NT2/D1 (cell line): ENCODE measurements at regions not wholly inside any gene's neighbourhood (a gene's known extent, or its start where the extent isn't known, plus 50 kb on each side); places are given as distances from the start of the nearest gene placed in this dataset.

Experiments
- SUZ12 ChIP-seq: IDR thresholded peaks from 2 replicates; pipeline ENCODE4 v1.6.1; 2011; ENCODE audit not compliant: insufficient read length, insufficient read depth; ENCODE audit errors: extremely low read depth
- YY1 ChIP-seq: IDR thresholded peaks from 2 replicates; pipeline ENCODE4 v1.6.1; 2011; ENCODE audit not compliant: insufficient read length, insufficient read depth
- ZNF274 ChIP-seq: IDR thresholded peaks from 2 replicates; pipeline ENCODE4 v1.6.1; 2011; ENCODE audit warnings: mild to moderate bottlenecking, low read depth, low read length

- TF ChIP-seq YY1 (no peak), ZNF274 (no peak), SUZ12 (no peak)
Observed at GRCh38 chr2:67752969-67753368, 309.8 kb downstream of the C1D start.
